HCT116 (cell line): ENCODE measurements at regions not wholly inside any gene's neighbourhood (a gene's known extent, or its start where the extent isn't known, plus 50 kb on each side); places are given as distances from the start of the nearest gene placed in this dataset.

Experiments
- ATAC-seq: fragments of 200-7000 bp; cut with Tn5 transposase; 2 replicates; pipeline ENCODE4 v1.9.1; 2020; ENCODE audit warnings: mild to moderate bottlenecking, moderate library complexity
- BruUV-seq: library from RNA; stranded (reverse); fragments of 400-500 nt; replicated peaks from 2 replicates; lab custom pipeline; 2021; lab: Mats Ljungman, UMichigan
- CTCF ChIA-PET: fragments of 300-600 bp; sonication (Branson Sonifier 250); formaldehyde crosslinking; loops from one replicate; lab custom pipeline; 2021; ENCODE audit warnings: antibody characterized with exemption; lab: Charles Lee
- POLR2A ChIA-PET: fragments of 300-600, 350-600 bp; sonication (Branson Sonifier 250); formaldehyde crosslinking; loops from one replicate; lab custom pipeline; 2021; ENCODE audit warnings: antibody characterized with exemption; lab: Charles Lee
- RAD21 ChIA-PET, 2 experiments: fragments of 300-600 bp; sonication (Branson Sonifier 250); formaldehyde crosslinking; loops; one replicate each; lab custom pipeline; 2023; ENCODE audit warnings: low total read pairs in 2 of 2; ENCODE audit not compliant: uncharacterized antibody in 2 of 2, unreplicated experiment in 2 of 2, low non-redundant PET in 1 of 2; lab: Charles Lee
- DNase-seq: peaks from one replicate; pipeline ENCODE4 v3.0.0-alpha.2; 2010; ENCODE audit warnings: low read depth, low spot score
- H2AFZ ChIP-seq: fragments of 200-600 bp; shearing (Covaris generic), sonication (generic); 2 replicates; pipeline ENCODE4 v1.6.1; 2017; ENCODE audit warnings: low read depth, mixed run types, mixed read lengths, antibody characterized with exemption, low read length; ENCODE audit not compliant: poor library complexity, severe bottlenecking
- H3K27ac ChIP-seq: 2 replicates; pipeline ENCODE4 v1.5.1; 2012; ENCODE audit warnings: low read depth, low read length
- H3K27me3 ChIP-seq: fragments of 200-600 bp; sonication (generic); 2 replicates; pipeline ENCODE4 v1.6.1; 2016; ENCODE audit warnings: mixed run types, low read length, mixed read lengths; ENCODE audit not compliant: insufficient read depth
- H3K36me3 ChIP-seq, 2 experiments: fragments of 200-500 bp in 1 of 2; fragments of 200-600 bp in 1 of 2; sonication (Bioruptor generic) in 1 of 2; sonication (generic) in 1 of 2; 2 replicates each; pipeline versions ENCODE4 v1.5.1 to v1.6.1; 2014 to 2016; ENCODE audit warnings: low read length in 2 of 2, inconsistent platforms in 1 of 2, mixed read lengths in 1 of 2, mixed run types in 1 of 2; ENCODE audit not compliant: insufficient read depth in 2 of 2, control insufficient read depth in 1 of 2
- H3K4me1 ChIP-seq, 2 experiments: fragments of 200-600 bp in 1 of 2; sonication (generic) in 1 of 2; 2 replicates each; pipeline versions ENCODE4 v1.5.1 to v1.6.1; 2012 to 2017; ENCODE audit warnings: low read length in 2 of 2, inconsistent platforms in 1 of 2, mild to moderate bottlenecking in 1 of 2, mixed read lengths in 1 of 2, mixed run types in 1 of 2, moderate library complexity in 1 of 2; ENCODE audit not compliant: insufficient read depth in 2 of 2, control insufficient read depth in 1 of 2
- H3K4me2 ChIP-seq: fragments of 200-600 bp; sonication (generic); 2 replicates; pipeline ENCODE4 v1.6.1; 2017; ENCODE audit warnings: mixed run types, low read length, mixed read lengths
- H3K4me3 ChIP-seq, 2 experiments: fragments of 200-600 bp in 1 of 2; sonication (generic) in 1 of 2; replicated peaks in 1 of 2; 2 replicates each; pipeline ENCODE4 v1.5.1; 2011 to 2016; ENCODE audit warnings: low read length in 2 of 2, control low read depth in 1 of 2, low read depth in 1 of 2, mild to moderate bottlenecking in 1 of 2, mixed read lengths in 1 of 2, mixed run types in 1 of 2
- H3K79me2 ChIP-seq: fragments of 200-600 bp; sonication (generic); 2 replicates; pipeline ENCODE4 v1.6.1; 2017; ENCODE audit warnings: mild to moderate bottlenecking, mixed run types, low read length, moderate library complexity, mixed read lengths; ENCODE audit not compliant: insufficient read depth
- H3K9ac ChIP-seq: fragments of 200-600 bp; sonication (generic); 2 replicates; pipeline ENCODE4 v1.6.1; 2016; ENCODE audit warnings: low read length, mixed read lengths
- H3K9me2 ChIP-seq: fragments of 200-600 bp; sonication (generic), shearing (Covaris generic); 2 replicates; pipeline ENCODE4 v1.6.1; 2017; ENCODE audit warnings: mixed run types, mild to moderate bottlenecking, moderate library complexity; ENCODE audit not compliant: insufficient read depth
- H3K9me3 ChIP-seq, 2 experiments: fragments of 200-500 bp in 1 of 2; fragments of 200-600 bp in 1 of 2; sonication (Bioruptor generic) in 1 of 2; sonication (generic) in 1 of 2; 2 replicates each; pipeline ENCODE4 v1.6.1; 2014 to 2017; ENCODE audit warnings: low read length in 2 of 2, mixed read lengths in 2 of 2, inconsistent platforms in 1 of 2, low read depth in 1 of 2, mild to moderate bottlenecking in 1 of 2, mixed run types in 1 of 2, moderate library complexity in 1 of 2; ENCODE audit not compliant: control insufficient read depth in 1 of 2, insufficient read depth in 1 of 2
- H4K20me1 ChIP-seq: fragments of 200-600 bp; sonication (generic), shearing (Covaris generic); 2 replicates; pipeline ENCODE4 v1.6.1; 2017; ENCODE audit warnings: mixed run types, mild to moderate bottlenecking, moderate library complexity; ENCODE audit not compliant: insufficient read depth
- CBX3 ChIP-seq: IDR thresholded peaks from 2 replicates; pipeline ENCODE4 v1.6.1; 2012; ENCODE audit warnings: low read depth
- EGR1 ChIP-seq: IDR thresholded peaks from 2 replicates; pipeline ENCODE4 v1.6.1; 2012; ENCODE audit warnings: low read depth
- ELF1 ChIP-seq: IDR thresholded peaks from 2 replicates; pipeline ENCODE4 v1.6.1; 2012; ENCODE audit warnings: low read depth, borderline replicate concordance
- FOSL1 ChIP-seq: IDR thresholded peaks from 2 replicates; pipeline ENCODE4 v1.6.1; 2012; ENCODE audit warnings: low read depth
- JUND ChIP-seq: IDR thresholded peaks from 2 replicates; pipeline ENCODE4 v1.6.1; 2012
- MAX ChIP-seq: IDR thresholded peaks from 2 replicates; pipeline ENCODE4 v1.6.1; 2012
- POLR2A ChIP-seq: IDR thresholded peaks from 2 replicates; pipeline ENCODE4 v1.7.0; 2011; ENCODE audit warnings: borderline replicate concordance; ENCODE audit not compliant: insufficient read depth, insufficient read length; ENCODE audit errors: extremely low read depth
- POLR2AphosphoS5 ChIP-seq: IDR thresholded peaks from 2 replicates; pipeline ENCODE4 v1.6.1; 2011; ENCODE audit warnings: mild to moderate bottlenecking, low read depth, low read length, moderate library complexity
- RAD21 ChIP-seq: IDR thresholded peaks from 2 replicates; pipeline ENCODE4 v1.6.1; 2012; ENCODE audit warnings: low read depth, mild to moderate bottlenecking
- SIN3A ChIP-seq: IDR thresholded peaks from 2 replicates; pipeline ENCODE4 v1.6.1; 2012; ENCODE audit warnings: low read depth
- SP1 ChIP-seq: IDR thresholded peaks from 2 replicates; pipeline ENCODE4 v1.6.1; 2012; ENCODE audit warnings: low read depth
- SRF ChIP-seq: IDR thresholded peaks from 2 replicates; pipeline ENCODE4 v1.6.1; 2012; ENCODE audit warnings: low read depth
- TCF7L2 ChIP-seq: IDR thresholded peaks from 2 replicates; pipeline ENCODE4 v1.7.0; 2011; ENCODE audit warnings: borderline replicate concordance, inconsistent platforms; ENCODE audit not compliant: insufficient read depth, insufficient read length; ENCODE audit errors: extremely low read depth
- YY1 ChIP-seq: IDR thresholded peaks from 2 replicates; pipeline ENCODE4 v1.6.1; 2011; ENCODE audit warnings: low read length, low read depth, moderate library complexity, mild to moderate bottlenecking; ENCODE audit not compliant: insufficient replicate concordance; ENCODE audit errors: extremely low read depth
- ZFX ChIP-seq: fragments of 450-650 bp; IDR thresholded peaks from 2 replicates; pipeline ENCODE4 v1.6.1; 2017
- ZNF274 ChIP-seq: fragments of 200-500 bp; sonication (Bioruptor generic); IDR thresholded peaks from 2 replicates; pipeline ENCODE4 v1.6.1; 2014; ENCODE audit warnings: mild to moderate bottlenecking, low read depth, low read length, inconsistent platforms
- intact Hi-C: fragments of 100-400 bp; cut with micrococcal nuclease; formaldehyde crosslinking; loops from 2 replicates; pipeline ENCODE4 v1.10.0; 2022
- TF ChIP-seq, protein P1 (sequence below), 3 experiments: fragments of 200-600 bp in 1 of 3; sonication (generic) in 1 of 3; IDR thresholded peaks in 2 of 3; conservative IDR thresholded peaks in 1 of 3; 2 replicates each; pipeline ENCODE4 v1.5.1; 2012 to 2017; ENCODE audit warnings: low read depth in 2 of 3, low read length in 2 of 3, antibody characterized with exemption in 1 of 3, borderline replicate concordance in 1 of 3, control low read depth in 1 of 3, mild to moderate bottlenecking in 1 of 3, mixed read lengths in 1 of 3, mixed run types in 1 of 3, moderate library complexity in 1 of 3; ENCODE audit not compliant: insufficient read depth in 1 of 3
- TF ChIP-seq, protein P2 (sequence below): IDR thresholded peaks from 2 replicates; pipeline ENCODE4 v1.6.1; 2011; ENCODE audit warnings: mild to moderate bottlenecking, low read length, moderate library complexity; ENCODE audit not compliant: insufficient replicate concordance; ENCODE audit errors: extremely low read depth
- TF ChIP-seq, protein P3 (sequence below): IDR thresholded peaks from 2 replicates; pipeline ENCODE4 v1.6.1; 2012; ENCODE audit warnings: low read depth

- BruUV-seq = no TSS peak
- TF ChIP-seq ZFX (no peak), YY1 (no peak), RAD21 (no peak), SP1 (no peak), JUND (no peak), CBX3 (no peak), POLR2AphosphoS5 (no peak), MAX (no peak), ELF1 (no peak), FOSL1 (no peak), SIN3A (no peak), EGR1 (no peak), ZNF274 (no peak), SRF (no peak), TCF7L2 (no peak), POLR2A (no peak)
- TF ChIP-seq, protein P1, sequence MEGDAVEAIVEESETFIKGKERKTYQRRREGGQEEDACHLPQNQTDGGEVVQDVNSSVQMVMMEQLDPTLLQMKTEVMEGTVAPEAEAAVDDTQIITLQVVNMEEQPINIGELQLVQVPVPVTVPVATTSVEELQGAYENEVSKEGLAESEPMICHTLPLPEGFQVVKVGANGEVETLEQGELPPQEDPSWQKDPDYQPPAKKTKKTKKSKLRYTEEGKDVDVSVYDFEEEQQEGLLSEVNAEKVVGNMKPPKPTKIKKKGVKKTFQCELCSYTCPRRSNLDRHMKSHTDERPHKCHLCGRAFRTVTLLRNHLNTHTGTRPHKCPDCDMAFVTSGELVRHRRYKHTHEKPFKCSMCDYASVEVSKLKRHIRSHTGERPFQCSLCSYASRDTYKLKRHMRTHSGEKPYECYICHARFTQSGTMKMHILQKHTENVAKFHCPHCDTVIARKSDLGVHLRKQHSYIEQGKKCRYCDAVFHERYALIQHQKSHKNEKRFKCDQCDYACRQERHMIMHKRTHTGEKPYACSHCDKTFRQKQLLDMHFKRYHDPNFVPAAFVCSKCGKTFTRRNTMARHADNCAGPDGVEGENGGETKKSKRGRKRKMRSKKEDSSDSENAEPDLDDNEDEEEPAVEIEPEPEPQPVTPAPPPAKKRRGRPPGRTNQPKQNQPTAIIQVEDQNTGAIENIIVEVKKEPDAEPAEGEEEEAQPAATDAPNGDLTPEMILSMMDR (IDR thresholded peaks at IDR 0.05 in 2 of 3, conservative IDR thresholded peaks at IDR 0.05 in 1 of 3; ENCODE audit: borderline replicate concordance in 1 of 3, insufficient read depth in 1 of 3, low read depth in 2 of 3, low read length in 2 of 3) = no peak
- TF ChIP-seq, protein P2, sequence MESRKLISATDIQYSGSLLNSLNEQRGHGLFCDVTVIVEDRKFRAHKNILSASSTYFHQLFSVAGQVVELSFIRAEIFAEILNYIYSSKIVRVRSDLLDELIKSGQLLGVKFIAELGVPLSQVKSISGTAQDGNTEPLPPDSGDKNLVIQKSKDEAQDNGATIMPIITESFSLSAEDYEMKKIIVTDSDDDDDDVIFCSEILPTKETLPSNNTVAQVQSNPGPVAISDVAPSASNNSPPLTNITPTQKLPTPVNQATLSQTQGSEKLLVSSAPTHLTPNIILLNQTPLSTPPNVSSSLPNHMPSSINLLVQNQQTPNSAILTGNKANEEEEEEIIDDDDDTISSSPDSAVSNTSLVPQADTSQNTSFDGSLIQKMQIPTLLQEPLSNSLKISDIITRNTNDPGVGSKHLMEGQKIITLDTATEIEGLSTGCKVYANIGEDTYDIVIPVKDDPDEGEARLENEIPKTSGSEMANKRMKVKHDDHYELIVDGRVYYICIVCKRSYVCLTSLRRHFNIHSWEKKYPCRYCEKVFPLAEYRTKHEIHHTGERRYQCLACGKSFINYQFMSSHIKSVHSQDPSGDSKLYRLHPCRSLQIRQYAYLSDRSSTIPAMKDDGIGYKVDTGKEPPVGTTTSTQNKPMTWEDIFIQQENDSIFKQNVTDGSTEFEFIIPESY = no peak
- TF ChIP-seq, protein P3, sequence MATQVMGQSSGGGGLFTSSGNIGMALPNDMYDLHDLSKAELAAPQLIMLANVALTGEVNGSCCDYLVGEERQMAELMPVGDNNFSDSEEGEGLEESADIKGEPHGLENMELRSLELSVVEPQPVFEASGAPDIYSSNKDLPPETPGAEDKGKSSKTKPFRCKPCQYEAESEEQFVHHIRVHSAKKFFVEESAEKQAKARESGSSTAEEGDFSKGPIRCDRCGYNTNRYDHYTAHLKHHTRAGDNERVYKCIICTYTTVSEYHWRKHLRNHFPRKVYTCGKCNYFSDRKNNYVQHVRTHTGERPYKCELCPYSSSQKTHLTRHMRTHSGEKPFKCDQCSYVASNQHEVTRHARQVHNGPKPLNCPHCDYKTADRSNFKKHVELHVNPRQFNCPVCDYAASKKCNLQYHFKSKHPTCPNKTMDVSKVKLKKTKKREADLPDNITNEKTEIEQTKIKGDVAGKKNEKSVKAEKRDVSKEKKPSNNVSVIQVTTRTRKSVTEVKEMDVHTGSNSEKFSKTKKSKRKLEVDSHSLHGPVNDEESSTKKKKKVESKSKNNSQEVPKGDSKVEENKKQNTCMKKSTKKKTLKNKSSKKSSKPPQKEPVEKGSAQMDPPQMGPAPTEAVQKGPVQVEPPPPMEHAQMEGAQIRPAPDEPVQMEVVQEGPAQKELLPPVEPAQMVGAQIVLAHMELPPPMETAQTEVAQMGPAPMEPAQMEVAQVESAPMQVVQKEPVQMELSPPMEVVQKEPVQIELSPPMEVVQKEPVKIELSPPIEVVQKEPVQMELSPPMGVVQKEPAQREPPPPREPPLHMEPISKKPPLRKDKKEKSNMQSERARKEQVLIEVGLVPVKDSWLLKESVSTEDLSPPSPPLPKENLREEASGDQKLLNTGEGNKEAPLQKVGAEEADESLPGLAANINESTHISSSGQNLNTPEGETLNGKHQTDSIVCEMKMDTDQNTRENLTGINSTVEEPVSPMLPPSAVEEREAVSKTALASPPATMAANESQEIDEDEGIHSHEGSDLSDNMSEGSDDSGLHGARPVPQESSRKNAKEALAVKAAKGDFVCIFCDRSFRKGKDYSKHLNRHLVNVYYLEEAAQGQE = no peak
- H3K27ac ChIP-seq = no peak overlapping the region
- H3K4me2 ChIP-seq = no peak overlapping the region
- no peak for ATAC-seq
- H4K20me1 ChIP-seq = no peaks in the 10 kb centered on the region
- no peaks in the 10 kb centered on the region for H3K9me2 ChIP-seq
- H3K9ac ChIP-seq = no peak overlapping the region
- RAD21 ChIA-PET = no interaction called here
- no peaks in the 10 kb centered on the region for H3K79me2 ChIP-seq
- no peaks in the 10 kb centered on the region for H3K27me3 ChIP-seq
- POLR2A ChIA-PET = no interaction called here
- H2AFZ ChIP-seq = no peak overlapping the region
- H3K4me3 ChIP-seq = no peak overlapping the region
- DNase-seq = no peak
- H3K36me3 ChIP-seq = no peaks in the 10 kb centered on the region
- CTCF ChIA-PET = no interaction called here
- H3K4me1 ChIP-seq = no peaks in the 10 kb centered on the region
- intact Hi-C loops = no loop called here
- H3K9me3 ChIP-seq = no peaks in the 10 kb centered on the region
Measured at GRCh38 chr18:78664848-78665247, 314.8 kb upstream of the SALL3 start.
